ENCODE measurements at regions not wholly inside any gene's neighbourhood (a gene's known extent, or its start where the extent isn't known, plus 50 kb on each side); places are given as distances from the start of the nearest gene placed in this dataset.

DNA sequence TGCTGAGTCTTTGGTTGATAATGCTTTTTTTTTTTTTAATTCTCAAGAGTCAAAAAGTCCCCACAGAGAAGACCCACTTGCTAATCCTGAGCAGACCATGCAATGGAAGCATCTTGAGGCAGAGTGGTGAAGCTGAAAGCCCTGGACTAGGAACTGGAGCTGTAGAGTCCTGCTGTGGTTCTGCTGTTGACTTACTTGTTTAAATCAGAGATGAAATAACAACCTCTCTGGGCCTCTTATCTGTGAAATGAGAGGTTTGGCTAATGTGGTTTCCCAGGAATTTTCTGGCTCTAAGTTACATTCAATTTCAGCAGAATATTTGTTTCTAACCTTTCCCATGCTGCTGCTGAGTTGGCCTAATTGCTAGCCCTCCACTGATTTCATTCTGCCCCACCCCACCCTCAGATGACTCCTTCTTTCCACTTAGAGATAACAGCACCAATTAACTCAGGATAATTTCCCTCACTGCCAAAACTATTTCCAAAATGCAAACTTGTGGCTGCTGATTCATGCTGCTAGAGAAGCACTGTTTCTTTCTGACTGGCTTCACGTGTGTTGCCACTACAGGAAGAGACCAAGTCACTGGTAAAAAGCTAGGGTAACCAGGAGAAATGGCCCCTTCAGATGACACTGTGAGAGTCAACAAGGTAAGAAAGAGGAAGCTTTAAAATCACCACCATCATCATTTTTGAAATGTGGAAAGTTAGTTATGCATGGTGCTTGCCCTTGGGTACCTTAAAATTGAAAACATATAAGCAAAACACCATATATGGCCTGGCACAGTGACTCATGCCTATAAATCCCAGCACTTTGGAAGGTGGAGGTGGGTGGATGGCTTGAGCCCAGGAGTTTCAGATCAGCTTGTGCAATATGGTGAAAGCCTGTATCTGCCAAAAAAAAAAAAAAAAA is 326.4 kb downstream of the DCHS2 start:
- H2AFZ ChIP-seq (ENCODE audit: low read depth, low read length, severe bottlenecking), result no peak overlapping the region

GRCh38 chr4:154160519-154161301 is 330.9 kb downstream of the DCHS2 start:
- Histone ChIP-seq H3K27me3 (ENCODE audit: low read length) (no peaks in the 10 kb centered on the region), H3F3A (ENCODE audit: insufficient read depth) (no peaks in the 10 kb centered on the region), H3K9me2 (replicated peaks; ENCODE audit: insufficient read depth, low read length) (no peaks in the 10 kb centered on the region), H3K9me3 (ENCODE audit: insufficient read depth, low read length) (no peaks in the 10 kb centered on the region), H3K27ac (ENCODE audit: low read depth, low read length) (no peak overlapping the region), H3K9ac (ENCODE audit: low read length) (no peak overlapping the region), H3K4me3 (ENCODE audit: insufficient read depth, low read length, poor library complexity, severe bottlenecking) (no peak overlapping the region), H2AFZ (ENCODE audit: low read depth, low read length, severe bottlenecking) (no peak overlapping the region), H3K36me3 (ENCODE audit: low read length) (no peaks in the 10 kb centered on the region), H4K20me1 (ENCODE audit: low read depth, low read length) (no peaks in the 10 kb centered on the region), H3K4me2 (ENCODE audit: low read depth, low read length, poor library complexity, severe bottlenecking) (no peak overlapping the region), H3K79me2 (ENCODE audit: insufficient read depth, low read length) (no peaks in the 10 kb centered on the region)
- TF ChIP-seq CTCF (IDR thresholded peaks at IDR 0.05; ENCODE audit: insufficient read depth, low read length, poor library complexity, severe bottlenecking), result no peak
- TF ChIP-seq EZH2phosphoT487 (conservative IDR thresholded peaks at IDR 0.05; ENCODE audit: low read length), result no peak

More for the DNA sequence above, 326.4 kb downstream of the DCHS2 start:
- TF ChIP-seq CTCF (IDR thresholded peaks at IDR 0.05; ENCODE audit: insufficient read depth, low read length, poor library complexity, severe bottlenecking) (no peak), EZH2phosphoT487 (conservative IDR thresholded peaks at IDR 0.05; ENCODE audit: low read length) (no peak)
- no peaks in the 10 kb centered on the region for H3K9me3 ChIP-seq (ENCODE audit: insufficient read depth, low read length)
- H3K4me2 ChIP-seq (ENCODE audit: low read depth, low read length, poor library complexity, severe bottlenecking), result no peak overlapping the region
- no peak overlapping the region for H3K4me3 ChIP-seq (ENCODE audit: insufficient read depth, low read length, poor library complexity, severe bottlenecking)
- H3F3A ChIP-seq (ENCODE audit: insufficient read depth), result no peaks in the 10 kb centered on the region
- H3K79me2 ChIP-seq (ENCODE audit: insufficient read depth, low read length), result no peaks in the 10 kb centered on the region
- H3K36me3 ChIP-seq (ENCODE audit: low read length), result no peaks in the 10 kb centered on the region
- no peaks in the 10 kb centered on the region for H4K20me1 ChIP-seq (ENCODE audit: low read depth, low read length)
- no peak overlapping the region for H3K9ac ChIP-seq (ENCODE audit: low read length)
- no peaks in the 10 kb centered on the region for H3K9me2 ChIP-seq (replicated peaks; ENCODE audit: insufficient read depth, low read length)
- H3K27ac ChIP-seq (ENCODE audit: low read depth, low read length), result no peak overlapping the region
- H3K27me3 ChIP-seq (ENCODE audit: low read length), result no peaks in the 10 kb centered on the region

DNA sequence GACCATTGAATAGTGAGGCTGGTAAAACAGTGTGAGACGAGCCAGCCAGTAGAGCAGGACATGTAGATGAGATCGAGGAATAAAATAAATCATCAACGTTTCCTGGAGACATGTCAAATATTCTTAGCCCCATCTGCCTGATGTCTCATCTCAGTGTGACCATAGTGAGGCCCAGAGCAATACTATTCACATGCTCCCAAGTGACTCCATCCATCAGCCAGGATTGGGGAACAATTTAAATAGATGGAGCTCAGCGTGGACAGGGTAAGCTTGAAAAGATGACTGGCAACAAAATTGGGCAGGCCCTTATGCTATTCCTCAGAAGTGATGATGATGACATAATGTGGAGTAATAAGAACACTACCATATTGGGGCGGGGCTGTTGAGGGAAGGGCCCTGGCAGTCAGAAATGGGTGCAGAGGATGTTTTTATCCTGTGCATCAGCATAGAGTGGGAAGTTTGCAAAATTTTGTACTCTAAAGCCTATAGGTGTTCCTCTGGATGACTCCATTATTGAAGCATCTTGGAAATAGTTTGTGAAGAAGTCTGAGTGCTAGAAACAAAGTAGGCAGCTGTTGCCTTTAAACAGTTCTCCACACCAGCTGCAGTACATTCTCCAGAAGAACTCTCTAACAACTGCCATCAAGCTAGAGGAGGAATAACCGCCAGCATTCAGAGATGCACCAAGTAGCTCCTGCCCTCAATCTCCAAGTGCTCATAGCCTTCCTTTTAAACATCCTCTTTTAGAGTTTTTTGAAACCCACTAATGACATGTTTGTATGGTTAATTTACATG is 333.0 kb downstream of the DCHS2 start:
- Histone ChIP-seq H2AFZ (ENCODE audit: low read depth, low read length, severe bottlenecking) (no peak overlapping the region), H3K27ac (ENCODE audit: low read depth, low read length) (no peak overlapping the region), H4K20me1 (ENCODE audit: low read depth, low read length) (no peaks in the 10 kb centered on the region), H3K4me2 (ENCODE audit: low read depth, low read length, poor library complexity, severe bottlenecking) (no peak overlapping the region), H3K36me3 (ENCODE audit: low read length) (no peaks in the 10 kb centered on the region), H3K4me3 (ENCODE audit: insufficient read depth, low read length, poor library complexity, severe bottlenecking) (no peak overlapping the region), H3K9ac (ENCODE audit: low read length) (no peak overlapping the region), H3K9me3 (ENCODE audit: insufficient read depth, low read length) (no peaks in the 10 kb centered on the region), H3K27me3 (ENCODE audit: low read length) (no peaks in the 10 kb centered on the region), H3F3A (ENCODE audit: insufficient read depth) (no peaks in the 10 kb centered on the region), H3K9me2 (replicated peaks; ENCODE audit: insufficient read depth, low read length) (no peaks in the 10 kb centered on the region), H3K79me2 (ENCODE audit: insufficient read depth, low read length) (no peaks in the 10 kb centered on the region)
- TF ChIP-seq CTCF (IDR thresholded peaks at IDR 0.05; ENCODE audit: insufficient read depth, low read length, poor library complexity, severe bottlenecking) (no peak), EZH2phosphoT487 (conservative IDR thresholded peaks at IDR 0.05; ENCODE audit: low read length) (no peak)
